HuH-7 (cell line): ENCODE measurements at regions not wholly inside any gene's neighbourhood (a gene's known extent, or its start where the extent isn't known, plus 50 kb on each side); places are given as distances from the start of the nearest gene placed in this dataset.
"Not testable (repeated sequence)": the region's sequence is repeated elsewhere in the genome, so short reads cannot be mapped to it uniquely, and the experiment has no call there.

Experiments
- DNase-seq: peaks from one replicate; pipeline ENCODE4 v3.0.0; 2011; ENCODE audit warnings: low spot score

DNA sequence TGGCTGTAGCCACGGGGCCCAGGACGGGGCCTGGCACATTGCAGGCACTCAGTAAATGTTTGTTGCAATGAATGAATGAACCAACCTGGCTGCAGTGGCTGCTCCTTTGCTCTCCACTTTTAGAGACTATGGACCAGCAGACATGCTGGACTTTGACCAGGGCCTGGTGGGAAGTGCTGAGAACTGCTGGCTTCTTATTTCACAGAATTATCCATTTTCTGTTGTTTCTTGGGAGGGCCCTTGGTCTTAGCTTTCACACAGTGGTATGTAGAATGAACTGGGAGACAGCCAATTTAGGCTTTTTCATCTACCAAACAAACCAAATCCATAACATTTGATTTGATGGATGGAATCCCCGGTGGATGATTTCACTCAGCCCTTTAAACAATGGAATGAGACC lies 78.0 kb upstream of the LHFPL2 start:
- no peak for DNase-seq

GRCh38 chr5:78726003-78726402 lies 77.4 kb upstream of the LHFPL2 start:
- DNase-seq = no peak

- no peak for DNase-seq
These were observed 75.5 kb upstream of the LHFPL2 start for GRCh38 chr5:78724061-78724460.

- DNase-seq = no peak
These were observed 72.4 kb upstream of the LHFPL2 start for GRCh38 chr5:78720997-78721396.

DNA sequence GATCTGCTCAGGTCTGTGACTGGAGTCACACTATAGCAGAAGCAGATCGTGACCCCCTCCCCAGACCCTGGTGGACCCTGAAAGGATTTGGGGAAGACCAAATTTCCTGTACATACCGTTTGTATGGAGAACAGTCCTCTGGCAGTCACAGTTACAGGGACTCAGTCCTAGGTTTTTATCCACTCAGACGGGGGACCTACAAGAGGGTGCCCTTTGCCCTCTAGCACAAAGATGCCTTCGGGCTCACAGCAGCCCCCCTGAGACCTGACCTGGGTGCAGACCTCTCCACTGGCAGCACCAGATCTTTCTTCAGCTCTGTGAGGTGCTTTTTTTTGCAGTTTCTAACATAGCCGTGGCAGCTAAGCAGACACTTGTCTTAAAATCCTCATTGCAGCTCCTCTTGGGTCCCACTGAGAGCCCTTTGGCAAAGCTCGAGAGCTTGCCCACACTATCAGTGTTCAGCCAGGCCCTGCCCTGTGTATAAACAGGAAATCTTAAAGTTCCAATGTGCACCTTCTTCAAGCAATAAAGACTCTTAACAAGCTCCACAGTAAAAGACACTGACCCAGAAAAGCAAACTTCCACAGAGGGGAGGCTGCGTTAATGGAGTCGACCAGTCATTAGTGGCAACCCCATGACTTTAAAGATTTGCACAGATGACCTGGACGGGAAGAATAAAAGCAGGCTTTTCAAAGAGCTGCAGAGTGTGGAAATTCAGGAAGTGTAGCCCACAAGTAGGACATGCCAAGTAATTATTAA lies 71.8 kb upstream of the LHFPL2 start:
- DNase-seq = no peak

DNA sequence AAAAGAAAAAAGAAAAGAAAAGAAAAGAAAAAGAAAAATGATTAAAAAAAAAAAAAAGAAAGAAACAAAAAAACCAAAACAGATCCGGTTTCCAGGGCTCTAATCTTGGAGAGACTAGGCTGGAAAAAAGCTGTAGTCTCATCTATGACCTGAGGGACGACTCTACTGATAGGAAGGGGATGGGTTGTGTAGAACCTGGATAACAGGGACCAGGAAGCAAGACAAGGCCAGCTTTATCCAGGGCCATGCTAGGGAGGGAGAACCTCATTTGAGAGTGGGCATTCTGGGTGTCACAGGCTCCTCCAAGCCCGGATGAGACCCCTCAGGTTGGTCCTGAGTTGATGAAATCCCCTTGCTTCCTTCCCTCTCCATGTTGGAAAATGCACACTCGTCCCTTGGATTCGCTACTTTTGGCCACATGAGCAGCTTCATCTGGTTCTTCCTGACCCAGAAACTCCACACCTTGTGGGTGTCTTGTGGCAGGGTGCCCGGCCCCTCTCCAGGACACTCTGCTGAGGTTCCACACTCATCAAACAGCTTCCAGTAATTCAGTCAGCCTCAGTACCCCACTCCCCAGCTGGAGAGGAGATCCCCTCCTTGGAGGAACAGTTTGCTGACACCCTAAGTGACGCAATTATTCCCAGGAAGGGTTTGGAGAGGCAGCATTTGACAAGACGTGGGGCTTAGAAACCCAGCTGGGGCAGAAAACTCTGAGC lies 71.1 kb upstream of the LHFPL2 start:
- peak; percentile 26 for DNase-seq

GRCh38 chr5:78718824-78719223 lies 70.3 kb upstream of the LHFPL2 start:
- no peak for DNase-seq

GRCh38 chr5:78717674-78718584 lies 69.4 kb upstream of the LHFPL2 start:
- DNase-seq = no peak

GRCh38 chr5:78716206-78716605 lies 67.6 kb upstream of the LHFPL2 start:
- no peak for DNase-seq

- DNase-seq = not testable (repeated sequence)
These were observed 66.8 kb upstream of the LHFPL2 start for GRCh38 chr5:78715351-78715750.

GRCh38 chr5:78711670-78712069 lies 63.1 kb upstream of the LHFPL2 start:
- not testable (repeated sequence) for DNase-seq

GRCh38 chr5:78709729-78710430 lies 61.3 kb upstream of the LHFPL2 start:
- not testable (repeated sequence) for DNase-seq

DNA sequence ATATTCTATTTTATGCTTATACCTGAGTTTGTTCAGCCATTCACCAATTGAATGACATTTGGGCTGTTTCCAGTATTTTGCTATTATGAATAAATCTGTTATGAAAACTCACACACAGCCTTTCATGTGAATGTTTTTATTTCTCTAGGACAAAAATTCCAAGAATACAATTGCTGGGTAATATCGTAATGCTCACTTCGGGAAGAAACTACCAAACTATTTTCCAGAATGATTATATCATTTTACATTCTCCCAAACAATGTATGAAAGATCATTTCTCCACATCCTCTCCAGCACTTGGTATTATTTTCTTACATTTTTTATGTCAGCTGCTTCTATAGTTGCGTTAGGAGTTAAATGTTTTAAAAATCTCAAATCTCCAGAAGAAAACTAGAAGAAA lies 58.3 kb upstream of the LHFPL2 start:
- DNase-seq = no peak

GRCh38 chr5:78706381-78706780 lies 57.8 kb upstream of the LHFPL2 start:
- DNase-seq = no peak

GRCh38 chr5:78705826-78706225 lies 57.3 kb upstream of the LHFPL2 start:
- DNase-seq = no peak

- no peak for DNase-seq
These were observed 53.3 kb upstream of the LHFPL2 start for GRCh38 chr5:78701795-78702410.

DNA sequence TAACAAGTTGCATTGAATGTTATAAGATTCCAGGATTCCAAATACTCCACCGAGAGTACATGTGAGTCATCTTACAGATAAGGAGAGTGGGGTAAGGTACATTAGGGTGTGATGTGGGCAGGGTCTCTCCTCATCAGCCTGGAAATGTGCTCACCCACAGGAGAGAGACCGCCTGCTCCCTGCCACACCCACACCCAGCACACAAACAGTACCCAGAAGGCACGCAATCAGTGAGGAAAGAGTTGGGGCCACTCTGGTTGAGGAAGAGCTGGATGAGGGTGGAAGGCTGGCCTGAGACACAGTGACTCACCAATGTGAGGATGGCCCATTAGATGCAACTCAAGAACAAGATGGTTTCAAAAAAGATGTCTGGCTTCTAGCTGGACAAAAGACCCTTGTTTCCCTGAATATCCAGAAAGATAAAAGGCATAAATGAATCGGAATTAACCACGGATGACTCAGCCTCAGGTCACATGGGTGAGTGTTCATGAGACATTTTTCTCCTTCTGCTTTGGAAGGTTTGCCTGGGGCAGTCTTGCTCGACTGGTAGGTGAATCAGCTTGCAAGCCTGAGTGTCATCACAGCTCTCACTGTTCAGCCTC lies 51.1 kb upstream of the LHFPL2 start:
- DNase-seq = no peak

DNA sequence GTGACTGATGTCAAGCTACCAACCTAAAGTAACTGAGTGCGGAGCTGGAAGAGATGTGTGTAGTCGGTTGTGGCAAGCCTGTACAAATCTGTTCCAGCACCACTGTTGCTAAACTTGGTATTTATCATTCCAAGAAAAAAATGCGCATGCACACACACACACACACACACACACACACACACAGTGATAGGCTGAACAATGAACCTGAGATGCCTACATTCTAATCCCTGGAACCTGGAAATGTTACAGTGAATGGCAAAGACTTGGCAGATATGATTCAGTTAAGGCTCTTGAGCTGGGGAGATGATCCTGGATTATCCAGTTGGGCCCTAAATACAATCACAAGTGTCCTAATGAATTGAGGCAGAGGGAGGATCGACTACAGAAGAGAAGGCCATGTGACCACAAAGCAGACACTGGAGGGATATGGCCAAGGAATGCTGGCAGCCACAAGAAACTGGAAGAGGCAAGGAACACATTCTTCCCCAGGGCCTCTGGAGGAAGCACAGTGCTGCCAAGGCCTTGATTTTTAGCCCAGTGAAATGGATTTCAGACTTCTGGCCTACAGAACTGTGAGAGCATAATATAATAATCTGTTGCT lies 49.7 kb upstream of the LHFPL2 start:
- DNase-seq = no peak
